ENCODE measurements at regions not wholly inside any gene's neighbourhood (a gene's known extent, or its start where the extent isn't known, plus 50 kb on each side); places are given as distances from the start of the nearest gene placed in this dataset.

DNA sequence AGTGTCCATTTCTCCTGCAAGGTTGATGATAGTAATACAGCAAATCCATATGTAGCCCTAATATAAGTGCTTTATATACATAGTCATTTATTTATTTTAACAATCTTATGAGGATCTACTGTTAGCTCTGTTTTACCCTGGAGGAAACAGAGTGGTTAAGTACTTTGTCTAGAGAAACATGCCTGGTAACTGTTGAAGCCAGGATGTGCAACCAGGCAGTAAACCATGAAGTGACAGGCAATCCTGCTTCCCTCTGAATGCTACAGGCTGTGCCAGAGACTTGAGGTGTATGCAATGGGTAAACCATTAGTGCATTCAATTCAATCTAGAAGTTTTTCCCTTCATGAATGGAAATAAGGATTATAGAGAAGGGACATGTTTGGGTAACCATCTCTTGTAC lies 911.0 kb downstream of the PCDH17 start:
- no peak overlapping the region for H3K4me3 ChIP-seq (ENCODE audit: low read depth, low read length)
- ChIA-PET CTCF (no interaction called here), POLR2A (no interaction called here)
- no peak for DNase-seq (ENCODE audit: low read depth, low spot score)
- TF ChIP-seq, protein P1, sequence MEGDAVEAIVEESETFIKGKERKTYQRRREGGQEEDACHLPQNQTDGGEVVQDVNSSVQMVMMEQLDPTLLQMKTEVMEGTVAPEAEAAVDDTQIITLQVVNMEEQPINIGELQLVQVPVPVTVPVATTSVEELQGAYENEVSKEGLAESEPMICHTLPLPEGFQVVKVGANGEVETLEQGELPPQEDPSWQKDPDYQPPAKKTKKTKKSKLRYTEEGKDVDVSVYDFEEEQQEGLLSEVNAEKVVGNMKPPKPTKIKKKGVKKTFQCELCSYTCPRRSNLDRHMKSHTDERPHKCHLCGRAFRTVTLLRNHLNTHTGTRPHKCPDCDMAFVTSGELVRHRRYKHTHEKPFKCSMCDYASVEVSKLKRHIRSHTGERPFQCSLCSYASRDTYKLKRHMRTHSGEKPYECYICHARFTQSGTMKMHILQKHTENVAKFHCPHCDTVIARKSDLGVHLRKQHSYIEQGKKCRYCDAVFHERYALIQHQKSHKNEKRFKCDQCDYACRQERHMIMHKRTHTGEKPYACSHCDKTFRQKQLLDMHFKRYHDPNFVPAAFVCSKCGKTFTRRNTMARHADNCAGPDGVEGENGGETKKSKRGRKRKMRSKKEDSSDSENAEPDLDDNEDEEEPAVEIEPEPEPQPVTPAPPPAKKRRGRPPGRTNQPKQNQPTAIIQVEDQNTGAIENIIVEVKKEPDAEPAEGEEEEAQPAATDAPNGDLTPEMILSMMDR (IDR thresholded peaks at IDR 0.05; ENCODE audit: insufficient read depth, low read length, missing control alignments) = no peak

DNA sequence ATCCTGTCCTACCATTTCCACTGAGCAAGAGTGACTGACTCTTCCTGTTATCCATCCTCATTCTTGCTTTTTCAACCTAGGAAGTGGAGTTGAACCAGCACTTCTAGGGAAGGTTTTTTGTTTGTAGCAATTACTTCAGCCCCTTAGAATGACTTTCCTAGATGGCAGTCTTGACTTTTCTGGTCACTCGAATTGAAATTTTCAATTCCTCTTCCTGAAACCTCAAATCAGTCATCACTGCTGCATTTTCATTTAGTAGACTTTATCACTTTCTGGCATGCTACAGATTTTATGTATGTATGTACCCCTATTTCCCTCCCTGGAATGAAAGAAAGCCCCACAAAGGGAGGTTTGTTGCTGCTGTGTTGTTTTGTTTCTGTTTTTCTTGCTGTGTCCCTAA lies 915.9 kb downstream of the PCDH17 start:
- H3K4me3 ChIP-seq (ENCODE audit: low read depth, low read length) = no peak overlapping the region
- ChIA-PET POLR2A (no interaction called here), CTCF (no interaction called here)
- TF ChIP-seq, protein P1 (IDR thresholded peaks at IDR 0.05; ENCODE audit: insufficient read depth, low read length, missing control alignments) = no peak
- no peak for DNase-seq (ENCODE audit: low read depth, low spot score)

DNA sequence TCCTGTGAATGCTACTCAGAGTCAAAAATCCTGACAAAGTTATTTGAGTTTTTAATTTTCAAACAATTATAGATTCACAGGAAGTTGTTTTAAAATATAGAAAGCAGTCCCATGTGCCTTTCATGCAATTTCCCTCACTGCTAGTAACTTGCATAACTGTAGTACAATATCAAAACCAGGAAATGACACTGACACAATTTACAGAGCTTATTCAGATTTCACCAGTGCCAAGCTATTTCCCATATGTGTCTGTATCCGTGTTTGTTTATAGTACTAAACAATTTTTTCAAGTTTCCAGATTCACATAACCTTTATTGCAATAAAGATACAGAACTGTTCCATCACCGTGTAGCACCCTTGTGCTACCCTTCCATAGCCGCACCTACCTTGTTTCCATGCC lies 934.6 kb downstream of the PCDH17 start:
- no peak for DNase-seq (ENCODE audit: low read depth, low spot score)
- POLR2A ChIA-PET = no interaction called here
- H3K4me3 ChIP-seq (ENCODE audit: low read depth, low read length) = no peak overlapping the region
- CTCF ChIA-PET = no interaction called here
- TF ChIP-seq, protein P1 (IDR thresholded peaks at IDR 0.05; ENCODE audit: insufficient read depth, low read length, missing control alignments) = no peak

DNA sequence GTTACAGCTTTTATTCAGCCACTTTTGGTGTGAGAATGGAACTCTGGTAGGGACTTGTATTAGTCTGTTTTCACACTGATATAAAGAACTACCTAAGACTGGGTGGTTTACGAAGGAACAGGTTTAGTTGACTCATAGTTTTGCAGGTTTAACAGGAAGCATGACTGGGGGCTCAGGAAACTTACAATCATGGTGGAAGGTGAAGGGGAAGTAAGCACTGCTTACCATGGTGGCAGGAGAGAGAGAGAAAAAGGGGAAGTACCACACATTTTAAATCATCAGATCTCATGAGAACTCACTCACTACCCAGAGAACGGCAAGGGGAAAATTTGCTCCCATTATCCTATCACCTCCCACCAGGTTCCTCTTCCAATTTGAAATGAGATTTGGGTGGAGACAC lies 942.2 kb downstream of the PCDH17 start:
- no peak for DNase-seq (ENCODE audit: low read depth, low spot score)

DNA sequence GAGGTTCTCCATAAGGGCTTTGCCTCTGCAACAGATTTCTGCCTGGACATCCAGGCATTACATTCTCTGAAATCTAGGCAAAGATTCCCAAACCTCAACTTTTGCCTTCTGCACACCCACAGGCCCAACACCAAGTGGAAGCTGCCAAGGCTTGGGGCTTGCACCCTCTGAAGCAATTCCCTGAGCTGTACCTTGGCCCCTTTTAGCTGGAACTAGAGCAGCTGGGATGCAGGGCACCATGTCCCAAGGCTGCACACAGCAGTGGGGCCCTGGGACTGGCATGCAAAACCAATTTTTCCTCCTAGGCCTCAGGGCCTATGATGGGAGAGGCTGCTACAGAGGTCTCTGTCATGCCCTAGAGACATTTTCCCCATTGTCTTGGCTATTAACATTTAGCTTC lies 943.2 kb downstream of the PCDH17 start:
- ChIA-PET CTCF (no interaction called here), POLR2A (no interaction called here)
- TF ChIP-seq, protein P1 (IDR thresholded peaks at IDR 0.05; ENCODE audit: insufficient read depth, low read length, missing control alignments) = no peak
- no peak overlapping the region for H3K4me3 ChIP-seq (ENCODE audit: low read depth, low read length)
- no peak for DNase-seq (ENCODE audit: low read depth, low spot score)

More for the DNA sequence above, 942.2 kb downstream of the PCDH17 start:
- POLR2A ChIA-PET = no interaction called here
- CTCF ChIA-PET = no interaction called here
- H3K4me3 ChIP-seq (ENCODE audit: low read depth, low read length) = no peak overlapping the region
- TF ChIP-seq, protein P1 (IDR thresholded peaks at IDR 0.05; ENCODE audit: insufficient read depth, low read length, missing control alignments) = no peak

DNA sequence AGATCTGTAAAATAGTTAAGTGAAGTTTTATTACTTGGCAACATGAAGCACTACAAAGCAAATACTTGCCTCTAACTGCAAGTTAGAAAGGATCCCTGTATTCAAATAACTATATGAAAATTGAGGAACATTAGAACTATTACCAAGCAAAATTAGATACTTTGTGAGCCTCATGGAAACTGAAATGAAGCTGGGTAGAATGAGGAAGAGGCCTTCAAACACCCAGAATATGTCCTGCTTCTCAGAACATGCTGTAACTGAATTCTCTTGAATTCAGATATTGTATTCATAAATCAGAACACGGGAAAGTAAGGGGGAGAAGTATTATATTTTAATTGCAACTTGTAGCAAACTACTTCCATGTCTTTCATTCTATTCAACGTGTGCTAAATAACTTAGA lies 947.9 kb downstream of the PCDH17 start:
- ChIA-PET POLR2A (no interaction called here), CTCF (no interaction called here)

More for the DNA sequence above, 947.9 kb downstream of the PCDH17 start:
- TF ChIP-seq, protein P1 (IDR thresholded peaks at IDR 0.05; ENCODE audit: insufficient read depth, low read length, missing control alignments) = no peak
- DNase-seq (ENCODE audit: low read depth, low spot score) = no peak
- H3K4me3 ChIP-seq (ENCODE audit: low read depth, low read length) = no peak overlapping the region
